NCI-H146 treated with DMSO at 0.1 percent for 48 hours (cell line): ENCODE measurements at regions not wholly inside any gene's neighbourhood (a gene's known extent, or its start where the extent isn't known, plus 50 kb on each side); places are given as distances from the start of the nearest gene placed in this dataset.

ENCODE experiments used
- DNase-seq: peaks from one replicate; lab custom pipeline; 2025; ENCODE audit not compliant: unreplicated experiment; lab: John Stamatoyannopoulos, UW

GRCh38 chr11:120034176-120034875 lies 103.6 kb downstream of the TRIM29 start:
- DNase-seq: no peak

DNA sequence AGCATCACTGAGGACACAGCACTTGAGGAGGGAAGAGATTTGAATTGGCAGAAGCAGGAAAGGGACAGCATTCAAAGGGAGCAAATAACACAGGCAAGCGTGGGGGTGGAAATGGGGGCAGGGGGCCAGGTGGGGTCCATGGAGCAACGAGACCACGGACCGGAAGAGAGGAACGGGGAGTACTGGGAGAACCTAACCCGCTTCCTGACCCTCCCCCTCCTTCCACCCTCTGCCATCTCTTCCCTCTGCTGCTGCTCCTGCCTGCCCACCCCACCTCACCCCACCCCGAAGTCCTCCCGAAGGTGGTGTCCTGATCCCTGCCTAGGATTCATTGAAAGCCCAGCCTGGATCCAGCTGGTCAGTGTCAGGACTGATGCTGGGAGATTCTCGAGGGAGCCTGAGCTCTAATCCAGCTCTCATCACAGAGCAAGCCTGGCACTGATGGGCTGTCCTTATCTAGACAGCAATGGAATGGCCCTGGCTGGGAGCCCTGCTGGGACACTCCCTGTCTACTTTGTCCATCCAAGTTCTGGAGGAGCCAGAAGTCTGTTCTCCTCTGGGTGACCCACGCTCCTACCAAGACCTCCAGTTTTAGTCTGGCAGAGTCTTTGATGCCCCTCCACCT lies 105.0 kb downstream of the TRIM29 start:
- no peak for DNase-seq

DNA sequence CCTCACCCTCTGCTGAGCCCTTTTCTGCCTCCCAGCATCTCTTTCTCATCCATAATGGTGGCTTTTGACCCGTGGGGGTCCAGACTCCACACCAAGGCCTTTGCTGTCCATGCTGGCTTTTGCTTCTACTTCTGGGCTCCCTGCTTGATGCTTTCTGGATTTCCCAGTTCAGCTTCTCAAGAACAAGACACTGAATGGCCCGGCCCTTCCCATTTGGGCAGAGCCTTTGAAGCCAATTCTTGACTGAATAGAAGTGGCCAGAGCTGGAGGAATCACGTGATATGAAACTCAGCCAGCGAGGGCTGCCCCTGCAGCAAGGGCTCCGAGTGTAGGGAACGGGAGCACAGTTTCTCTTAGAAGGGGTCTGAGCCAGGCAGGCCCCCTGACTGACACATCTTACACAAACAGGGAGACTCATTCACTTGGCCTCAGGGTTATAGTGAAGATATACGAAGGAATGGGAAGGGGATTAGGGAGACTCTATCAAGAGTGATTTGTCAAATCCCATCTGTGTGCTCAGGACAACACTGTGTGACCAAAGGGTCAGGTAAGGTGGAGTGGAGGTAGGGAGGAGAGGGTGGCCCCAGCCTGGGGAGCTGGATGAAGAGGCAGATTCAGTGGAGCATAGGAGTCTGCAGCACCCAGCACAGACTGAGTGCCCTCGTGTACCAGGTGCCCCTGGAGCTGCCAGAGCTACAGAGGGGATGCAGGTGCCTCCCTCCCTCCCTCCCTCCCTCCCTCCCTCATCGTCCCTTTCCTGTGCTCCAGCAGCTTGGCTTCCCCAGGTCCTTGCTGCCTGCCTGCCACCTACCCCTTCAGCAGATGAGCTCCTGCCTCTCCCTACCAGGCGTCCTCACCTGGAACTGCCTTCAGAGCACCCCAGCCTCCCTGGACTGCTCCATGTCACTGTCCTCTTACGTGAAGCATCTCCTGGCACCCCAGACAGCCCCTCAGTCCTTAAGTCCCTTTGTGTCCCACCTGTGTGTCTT lies 106.0 kb downstream of the TRIM29 start:
- DNase-seq: no peak

DNA sequence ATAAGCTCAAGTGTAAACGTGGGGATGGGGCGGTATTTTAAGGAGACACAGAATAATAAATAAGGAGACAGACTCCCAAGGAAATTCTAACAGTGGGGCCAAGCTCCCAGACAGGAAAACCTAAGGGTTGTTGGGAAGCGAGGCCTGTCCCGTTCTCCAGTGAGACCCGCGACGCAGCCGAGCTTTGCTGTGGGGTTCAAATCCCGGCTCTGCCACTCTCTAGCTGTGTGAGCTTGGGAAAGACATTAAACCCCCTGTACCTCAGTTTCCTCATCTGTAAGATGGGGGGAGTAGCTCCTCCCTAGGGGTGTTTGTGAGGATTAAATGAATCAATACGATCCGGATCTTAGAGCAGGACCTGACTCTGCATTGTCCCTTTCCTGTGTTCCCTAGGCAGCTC lies 106.8 kb downstream of the TRIM29 start:
- no peak for DNase-seq

DNA sequence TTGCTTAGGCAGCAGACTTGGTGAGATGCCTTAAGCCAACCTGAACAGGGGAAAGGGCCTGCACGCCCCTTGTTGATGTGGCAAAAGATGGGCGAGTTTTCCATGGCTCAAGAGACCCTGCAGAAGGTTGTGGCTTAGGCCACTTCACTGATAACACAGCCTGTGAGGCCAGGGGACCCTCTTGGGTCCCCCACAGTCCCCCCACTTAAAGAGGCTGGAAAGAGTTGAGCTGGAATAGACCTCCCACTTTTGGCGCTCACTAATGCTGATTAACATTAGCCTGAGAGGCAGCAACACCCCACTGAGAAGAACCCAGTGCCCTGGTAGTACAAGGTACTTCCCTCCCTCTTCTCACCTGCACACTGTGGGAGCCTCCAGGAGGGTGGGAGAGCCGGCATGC lies 107.5 kb downstream of the TRIM29 start:
- no peak for DNase-seq

GRCh38 chr11:120029321-120029720 lies 108.6 kb downstream of the TRIM29 start:
- no peak for DNase-seq

DNA sequence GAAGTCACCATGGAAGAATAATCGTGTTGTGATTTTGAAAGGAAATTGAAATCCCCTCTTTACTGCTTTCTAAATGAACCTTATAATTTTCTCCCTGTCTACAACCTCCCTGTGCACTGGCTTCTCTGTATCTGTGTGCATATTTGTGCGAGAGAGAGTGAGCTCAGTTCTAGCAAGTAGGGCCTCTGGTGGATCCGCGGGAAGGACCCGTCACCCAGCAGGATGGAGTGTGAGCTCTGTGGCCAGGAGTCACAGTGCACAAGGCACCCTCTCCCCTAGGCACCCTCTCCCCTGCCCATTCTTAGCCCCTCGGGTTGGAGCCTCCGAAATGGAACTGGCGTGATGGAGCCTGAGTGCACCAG lies 109.0 kb downstream of the TRIM29 start:
- no peak for DNase-seq

DNA sequence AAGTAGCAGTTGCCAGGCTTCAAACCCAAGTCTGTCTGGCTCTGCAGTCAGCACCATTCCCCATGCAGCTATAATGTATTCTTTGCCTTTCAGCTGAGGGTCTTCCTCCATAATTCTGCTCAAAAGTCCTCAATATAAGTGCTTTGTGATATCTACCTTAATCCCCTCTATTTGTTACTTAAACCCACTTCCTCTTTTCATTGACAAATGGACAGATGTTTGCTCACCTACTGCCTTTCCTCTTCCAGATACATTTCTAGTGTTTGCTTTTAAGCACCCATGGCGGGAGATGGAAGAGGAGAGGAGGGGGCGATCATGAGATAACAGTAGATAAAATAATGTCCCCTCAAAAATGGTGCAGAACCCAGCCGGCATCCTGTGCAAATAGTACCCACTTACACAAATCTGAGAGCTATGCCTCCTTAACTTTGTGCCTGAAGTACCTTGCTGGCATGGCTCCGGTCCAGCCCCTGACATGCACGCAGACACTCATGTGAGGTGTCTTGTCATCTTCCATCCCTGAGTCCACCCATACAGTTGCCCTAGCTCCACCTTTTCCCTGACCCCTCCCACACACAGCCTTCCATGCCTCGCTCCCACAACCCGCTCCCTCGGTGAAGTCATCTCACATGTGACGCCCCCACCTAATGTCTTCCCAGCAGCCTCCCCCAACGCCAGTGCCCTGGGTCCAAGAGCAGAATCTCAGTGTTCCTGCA lies 109.6 kb downstream of the TRIM29 start:
- DNase-seq: no peak

DNA sequence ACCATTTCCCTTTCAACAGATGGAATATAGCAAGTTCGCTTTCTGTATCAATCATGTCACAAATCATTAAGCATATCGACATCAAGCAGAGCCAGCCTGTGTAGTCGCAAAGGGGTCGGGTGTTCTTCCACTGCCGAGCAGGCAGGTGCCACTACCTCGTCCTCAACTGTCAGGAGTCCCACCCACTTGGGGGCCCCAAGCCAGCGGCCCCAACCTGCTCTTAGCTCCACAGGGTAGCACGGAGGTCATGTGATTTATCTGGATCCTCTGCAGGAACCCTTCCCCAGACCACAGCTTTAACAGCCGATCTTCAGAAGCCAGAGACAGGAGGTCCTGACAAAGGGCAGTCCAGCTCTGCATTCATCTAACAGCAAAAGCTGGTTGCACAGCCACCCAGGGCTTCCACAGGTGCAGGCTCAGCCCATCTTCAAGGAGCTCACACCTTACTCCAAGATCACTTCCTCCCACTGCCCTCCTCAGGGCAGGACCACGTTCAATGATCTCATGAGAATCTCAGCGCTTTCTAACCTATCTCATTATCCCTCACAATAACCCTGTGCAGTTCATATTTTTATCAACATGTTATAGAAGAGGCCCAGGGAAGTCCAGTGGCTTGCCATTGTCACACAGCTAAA lies 110.2 kb downstream of the TRIM29 start:
- no peak for DNase-seq

- no peak for DNase-seq
Observed at GRCh38 chr11:120025606-120026335, 112.1 kb downstream of the TRIM29 start.

GRCh38 chr11:120024586-120024985 lies 113.3 kb downstream of the TRIM29 start:
- no peak for DNase-seq

DNA sequence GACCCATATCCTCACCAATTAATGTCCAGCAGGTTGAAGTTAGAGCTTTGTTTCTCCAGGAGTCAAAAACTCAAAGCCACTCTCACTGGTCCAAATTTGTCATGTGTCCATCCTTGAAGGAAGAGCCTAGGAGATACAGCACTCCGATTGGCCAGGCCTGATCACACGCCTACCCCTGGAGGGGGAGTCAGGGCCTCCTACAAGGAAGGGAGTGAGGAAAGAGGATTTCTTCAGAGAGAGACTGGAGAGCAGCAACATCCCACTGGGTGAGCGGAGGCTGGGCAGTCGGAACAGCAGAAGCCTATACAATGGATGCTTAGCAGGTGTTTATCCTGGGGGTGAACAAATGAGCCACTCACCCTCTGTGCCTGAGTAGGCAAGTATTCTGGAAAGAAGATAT lies 113.9 kb downstream of the TRIM29 start:
- DNase-seq: no peak

DNA sequence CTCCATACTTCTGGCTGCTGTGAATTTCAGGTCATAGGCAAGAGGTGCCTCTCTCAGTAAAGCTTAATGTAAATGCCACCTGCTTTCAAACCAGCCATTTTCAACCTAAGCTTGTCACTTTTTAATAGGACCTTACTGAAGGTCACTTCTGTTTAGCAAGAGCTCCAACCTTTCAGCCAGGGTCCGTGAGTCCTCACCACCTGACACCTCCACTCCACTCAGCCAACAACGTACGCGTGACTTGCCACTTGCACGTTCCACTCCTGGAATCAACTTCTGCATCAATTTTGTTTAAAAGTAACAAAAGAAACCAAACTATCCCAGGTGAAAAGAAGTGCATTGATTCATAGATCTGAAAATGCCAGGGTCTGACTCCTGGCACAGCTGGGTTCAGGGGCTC lies 114.4 kb downstream of the TRIM29 start:
- DNase-seq: no peak

- DNase-seq: no peak
Observed at GRCh38 chr11:120023120-120023519, 114.8 kb downstream of the TRIM29 start.

GRCh38 chr11:120022617-120023016 lies 115.3 kb downstream of the TRIM29 start:
- DNase-seq: no peak

DNA sequence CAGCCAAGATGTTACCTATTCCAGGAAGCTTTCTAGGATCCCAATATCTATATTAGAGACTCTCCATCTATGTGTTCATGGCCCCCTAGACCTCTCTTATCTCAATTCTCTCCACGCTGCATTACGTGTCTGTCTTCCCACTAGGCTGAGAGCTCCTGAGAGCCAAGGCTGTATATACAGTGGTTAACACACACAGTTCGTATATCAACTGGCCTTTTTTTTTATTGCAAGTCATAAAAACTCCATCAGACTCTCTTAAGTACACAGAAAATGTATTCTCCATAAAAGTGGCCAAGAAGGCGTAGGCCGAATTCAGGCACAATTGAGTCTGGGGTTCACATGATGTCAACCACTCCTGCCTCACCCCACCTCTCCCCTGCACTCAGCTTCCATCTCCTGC lies 115.9 kb downstream of the TRIM29 start:
- DNase-seq: no peak

GRCh38 chr11:120021391-120021953 lies 116.4 kb downstream of the TRIM29 start:
- DNase-seq: no peak

GRCh38 chr11:120020981-120021380 lies 116.9 kb downstream of the TRIM29 start:
- DNase-seq: no peak

DNA sequence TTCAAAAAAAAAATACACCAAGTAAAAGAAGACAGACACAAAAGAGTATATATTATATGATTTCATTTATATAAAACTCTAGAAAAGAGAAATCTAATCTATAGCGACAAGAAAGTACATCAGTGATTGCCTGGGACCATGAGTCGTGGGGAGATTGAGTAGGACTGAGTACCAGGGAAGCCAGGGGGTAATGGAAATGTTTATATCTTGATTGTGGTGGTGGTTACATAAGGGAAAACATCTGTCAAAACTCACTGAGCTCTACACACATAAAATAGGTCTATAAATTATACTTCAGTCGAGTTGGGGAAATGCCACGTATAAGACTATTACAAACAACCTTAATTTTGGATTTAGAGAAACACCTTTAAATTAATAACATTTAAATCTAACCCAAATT lies 117.4 kb downstream of the TRIM29 start:
- DNase-seq: no peak

DNA sequence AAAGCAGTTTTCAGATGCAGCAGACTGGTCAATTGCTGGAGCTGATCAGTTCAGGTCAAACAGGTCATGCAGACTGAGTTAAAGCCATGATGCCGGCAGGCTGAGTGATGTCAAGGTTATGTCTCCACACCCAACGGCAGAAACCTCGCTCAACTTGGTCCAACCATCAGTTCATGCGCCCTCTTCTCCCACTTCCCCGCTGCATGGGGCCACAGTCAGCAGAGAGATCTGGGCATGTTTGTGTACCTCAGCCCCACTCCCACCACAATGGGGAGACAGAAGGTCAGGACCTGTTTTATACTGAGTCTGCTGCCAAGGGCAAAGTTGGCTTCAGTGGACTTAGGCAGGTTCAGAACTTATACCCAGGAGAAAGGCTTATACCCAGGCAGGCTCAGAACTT lies 118.7 kb downstream of the TRIM29 start:
- no peak for DNase-seq
